ENCODE measurements at regions not wholly inside any gene's neighbourhood (a gene's known extent, or its start where the extent isn't known, plus 50 kb on each side); places are given as distances from the start of the nearest gene placed in this dataset.
"Not testable (repeated sequence)": the region's sequence is repeated elsewhere in the genome, so short reads cannot be mapped to it uniquely, and the experiment has no call there.

DNA sequence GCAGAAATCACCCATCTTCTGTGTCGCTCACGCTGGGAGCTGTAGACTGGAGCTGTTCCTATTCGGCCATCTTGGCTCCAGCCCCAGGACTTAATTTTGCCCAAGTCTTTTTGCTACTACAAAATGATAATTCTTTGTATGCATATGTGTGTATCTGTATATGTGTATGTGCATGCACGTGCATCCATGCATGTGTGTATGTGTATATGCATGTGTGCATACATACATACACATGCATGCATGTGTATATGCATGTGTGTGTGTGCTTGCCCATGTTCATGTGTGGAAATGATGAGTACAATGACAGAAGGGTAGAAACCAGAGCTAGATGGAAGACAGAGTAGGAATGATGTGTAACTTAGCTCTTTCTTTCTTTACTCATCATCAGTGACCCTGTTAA is 497.9 kb upstream of the SPRED2 start:
- no peaks in the 10 kb centered on the region for H3K36me3 ChIP-seq
- H3K9me3 ChIP-seq: no peaks in the 10 kb centered on the region
- no peak for DNase-seq
- TF ChIP-seq, protein P1, sequence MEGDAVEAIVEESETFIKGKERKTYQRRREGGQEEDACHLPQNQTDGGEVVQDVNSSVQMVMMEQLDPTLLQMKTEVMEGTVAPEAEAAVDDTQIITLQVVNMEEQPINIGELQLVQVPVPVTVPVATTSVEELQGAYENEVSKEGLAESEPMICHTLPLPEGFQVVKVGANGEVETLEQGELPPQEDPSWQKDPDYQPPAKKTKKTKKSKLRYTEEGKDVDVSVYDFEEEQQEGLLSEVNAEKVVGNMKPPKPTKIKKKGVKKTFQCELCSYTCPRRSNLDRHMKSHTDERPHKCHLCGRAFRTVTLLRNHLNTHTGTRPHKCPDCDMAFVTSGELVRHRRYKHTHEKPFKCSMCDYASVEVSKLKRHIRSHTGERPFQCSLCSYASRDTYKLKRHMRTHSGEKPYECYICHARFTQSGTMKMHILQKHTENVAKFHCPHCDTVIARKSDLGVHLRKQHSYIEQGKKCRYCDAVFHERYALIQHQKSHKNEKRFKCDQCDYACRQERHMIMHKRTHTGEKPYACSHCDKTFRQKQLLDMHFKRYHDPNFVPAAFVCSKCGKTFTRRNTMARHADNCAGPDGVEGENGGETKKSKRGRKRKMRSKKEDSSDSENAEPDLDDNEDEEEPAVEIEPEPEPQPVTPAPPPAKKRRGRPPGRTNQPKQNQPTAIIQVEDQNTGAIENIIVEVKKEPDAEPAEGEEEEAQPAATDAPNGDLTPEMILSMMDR (IDR thresholded peaks at IDR 0.05 in 4 of 5, conservative IDR thresholded peaks at IDR 0.05 in 1 of 5): no peak
- no peak for TF ChIP-seq POLR2A (IDR thresholded peaks at IDR 0.05)
- in situ Hi-C loops (cut with MboI; ENCODE audit: low sequenced_read_pairs in 4 of 4) (no loop called here), intact Hi-C loops (cut with DNase I; ENCODE audit: low total_unique reads) (no loop called here)
- no peak overlapping the region for H3K27ac ChIP-seq
- no peak overlapping the region for H3K4me3 ChIP-seq
- no peaks in the 10 kb centered on the region for H3K4me1 ChIP-seq
- H3K27me3 ChIP-seq: no peaks in the 10 kb centered on the region
- no peak for ATAC-seq

DNA sequence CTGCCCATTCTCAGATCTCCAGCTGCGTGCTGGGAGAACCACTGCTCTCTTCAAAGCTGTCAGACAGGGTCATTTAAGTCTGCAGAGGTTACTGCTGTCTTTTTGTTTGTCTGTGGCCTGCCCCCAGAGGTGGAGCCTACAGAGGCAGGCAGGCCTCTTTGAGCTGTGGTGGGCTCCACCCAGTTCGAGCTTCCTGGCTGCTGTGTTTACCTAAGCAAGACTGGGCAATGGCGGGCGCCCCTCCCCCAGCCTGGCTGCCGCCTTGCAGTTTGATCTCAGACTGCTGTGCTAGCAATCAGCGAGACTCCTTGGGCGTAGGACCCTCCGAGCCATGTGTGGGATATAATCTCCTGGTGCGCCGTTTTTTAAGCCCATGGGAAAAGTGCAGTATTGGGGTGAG is 497.3 kb upstream of the SPRED2 start:
- H3K27ac ChIP-seq; H3K9me3 ChIP-seq; H3K27me3 ChIP-seq; in situ Hi-C loops (cut with MboI; ENCODE audit: low sequenced_read_pairs in 4 of 4); H3K36me3 ChIP-seq; H3K4me3 ChIP-seq; DNase-seq; intact Hi-C loops (cut with DNase I; ENCODE audit: low total_unique reads); ATAC-seq; H3K4me1 ChIP-seq: not testable (repeated sequence)

DNA sequence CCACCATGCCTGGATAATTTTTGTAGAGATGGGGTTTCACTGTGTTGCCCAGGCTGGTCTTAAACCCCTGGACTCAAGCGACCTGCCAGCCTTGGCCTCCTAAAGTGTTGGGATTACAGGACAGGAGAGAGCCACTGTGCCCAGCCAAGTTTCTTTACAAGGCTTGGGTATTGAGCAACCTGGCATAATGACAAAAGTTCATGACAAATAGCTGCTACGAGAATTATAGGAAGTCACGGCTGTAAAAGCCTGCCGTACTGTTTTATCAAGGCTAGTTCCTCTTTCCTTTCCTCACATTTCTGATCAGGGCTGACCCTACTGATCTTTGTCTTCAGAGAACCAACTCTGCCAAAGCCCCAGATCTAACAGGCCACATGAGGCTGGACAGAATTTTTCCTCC is 490.4 kb upstream of the SPRED2 start:
- Histone ChIP-seq H3K36me3 (no peaks in the 10 kb centered on the region), H3K4me3 (no peak overlapping the region), H3K27ac (no peak overlapping the region), H3K27me3 (no peaks in the 10 kb centered on the region), H3K4me1 (no peaks in the 10 kb centered on the region), H3K9me3 (no peaks in the 10 kb centered on the region)
- in situ Hi-C loops (cut with MboI; ENCODE audit: low sequenced_read_pairs in 4 of 4): no loop called here
- intact Hi-C loops (cut with DNase I; ENCODE audit: low total_unique reads): no loop called here
- DNase-seq: peak; percentile 23 to 39
- TF ChIP-seq, protein P1 (IDR thresholded peaks at IDR 0.05 in 4 of 5, conservative IDR thresholded peaks at IDR 0.05 in 1 of 5): no peak
- no peak for TF ChIP-seq POLR2A (IDR thresholded peaks at IDR 0.05)
- ATAC-seq: peak; percentile 54 to 78

DNA sequence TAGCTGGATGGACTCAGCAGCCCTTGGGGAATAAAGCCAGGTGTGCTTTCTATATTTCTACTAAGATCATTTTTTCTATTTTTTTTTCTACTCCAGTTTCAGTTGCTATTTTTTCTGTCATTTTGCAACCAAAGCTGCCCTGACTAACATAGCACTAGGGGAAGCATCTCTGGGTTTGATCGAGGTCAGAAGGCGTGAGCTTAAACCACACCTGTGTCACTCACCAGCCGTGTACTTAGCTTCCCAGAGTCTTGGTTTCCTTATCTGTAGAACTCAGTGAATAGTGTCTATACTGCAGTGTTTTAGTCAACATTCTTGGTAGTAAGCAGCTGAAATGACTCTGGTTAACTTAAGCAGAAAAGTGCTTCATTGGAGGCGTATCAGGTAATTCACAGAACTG is 489.6 kb upstream of the SPRED2 start:
- no peak for TF ChIP-seq POLR2A (IDR thresholded peaks at IDR 0.05)
- TF ChIP-seq, protein P1 (IDR thresholded peaks at IDR 0.05 in 4 of 5, conservative IDR thresholded peaks at IDR 0.05 in 1 of 5): no peak
- in situ Hi-C loops (cut with MboI; ENCODE audit: low sequenced_read_pairs in 4 of 4): no loop called here
- H3K27ac ChIP-seq: no peak overlapping the region
- DNase-seq (no peak), ATAC-seq (no peak)
- intact Hi-C loops (cut with DNase I; ENCODE audit: low total_unique reads): no loop called here
- no peak overlapping the region for H3K4me3 ChIP-seq
- H3K9me3 ChIP-seq: no peaks in the 10 kb centered on the region
- no peaks in the 10 kb centered on the region for H3K4me1 ChIP-seq
- no peaks in the 10 kb centered on the region for H3K36me3 ChIP-seq
- H3K27me3 ChIP-seq: no peaks in the 10 kb centered on the region

DNA sequence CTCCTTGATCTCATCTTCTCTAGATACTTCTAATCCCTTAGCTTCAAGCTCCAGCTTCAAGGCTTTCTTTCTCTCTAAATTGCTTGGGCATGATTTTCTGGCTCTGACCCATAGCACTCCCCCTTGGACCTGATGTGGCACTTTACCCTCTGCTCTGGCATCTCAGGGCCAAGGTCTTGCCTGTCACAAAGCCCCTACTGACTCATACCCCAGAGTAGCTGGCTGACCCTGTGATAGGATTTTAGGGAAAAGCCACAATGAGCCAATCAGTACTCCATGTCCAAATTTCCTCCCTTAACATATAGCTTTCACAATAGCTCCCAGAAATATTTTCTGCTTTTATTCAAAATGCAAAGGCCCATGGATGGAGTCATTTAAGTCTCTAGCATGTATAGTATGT is 488.7 kb upstream of the SPRED2 start:
- TF ChIP-seq POLR2A (IDR thresholded peaks at IDR 0.05): no peak
- TF ChIP-seq, protein P1 (IDR thresholded peaks at IDR 0.05 in 4 of 5, conservative IDR thresholded peaks at IDR 0.05 in 1 of 5): no peak
- in situ Hi-C loops (cut with MboI; ENCODE audit: low sequenced_read_pairs in 4 of 4): no loop called here
- H3K9me3 ChIP-seq: no peaks in the 10 kb centered on the region
- intact Hi-C loops (cut with DNase I; ENCODE audit: low total_unique reads): no loop called here
- H3K27me3 ChIP-seq: no peaks in the 10 kb centered on the region
- no peak for DNase-seq
- ATAC-seq: no peak
- H3K27ac ChIP-seq: no peak overlapping the region
- no peaks in the 10 kb centered on the region for H3K4me1 ChIP-seq
- no peak overlapping the region for H3K4me3 ChIP-seq
- no peaks in the 10 kb centered on the region for H3K36me3 ChIP-seq
